ENCODE measurements at regions not wholly inside any gene's neighbourhood (a gene's known extent, or its start where the extent isn't known, plus 50 kb on each side); places are given as distances from the start of the nearest gene placed in this dataset.

DNA sequence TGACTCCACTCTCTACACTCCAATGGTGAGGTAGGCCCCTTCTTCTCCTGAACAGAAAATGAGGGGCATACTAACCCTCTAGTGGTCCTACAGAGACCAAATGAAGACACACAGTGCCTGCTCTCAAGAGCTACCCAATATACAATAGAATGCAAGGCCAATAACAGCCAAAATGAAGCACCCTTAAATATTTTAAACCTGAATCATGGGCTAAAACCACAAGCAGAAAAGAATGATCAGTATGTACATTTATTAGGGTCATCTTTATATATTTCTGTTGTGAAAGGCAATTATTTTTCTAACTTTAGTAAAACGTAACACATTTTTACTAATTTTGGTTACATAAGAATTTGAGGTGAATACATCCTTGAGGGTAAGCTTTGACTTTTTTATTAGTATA, 49.9 kb upstream of the COL1A2 start:
- ChIA-PET CTCF (ENCODE audit: partially characterized antibody) (interaction anchor here (0.6 kb wide), 1 partner anchor 899 kb away, joined by 3 read pairs; no protein-coding TSS in a partner anchor), POLR2A (ENCODE audit: partially characterized antibody) (no interaction called here)
- no peak overlapping the region for H2BK120ac ChIP-seq (replicated peaks; ENCODE audit: low read depth, low read length)
- H3K36me3 ChIP-seq (ENCODE audit: control insufficient read depth in 2 of 4, insufficient read depth in 4 of 4, low read length in 3 of 4) = no peaks in the 10 kb centered on the region
- no peak overlapping the region for H3K4me3 ChIP-seq (ENCODE audit: extremely low read depth in 1 of 4, insufficient read depth in 2 of 4, low read depth in 3 of 4, low read length in 4 of 4)
- no peak overlapping the region for H2AFZ ChIP-seq (ENCODE audit: low read length)
- H4K8ac ChIP-seq (ENCODE audit: extremely low read depth, insufficient read depth, low read length) = no peak overlapping the region
- H2BK12ac ChIP-seq (ENCODE audit: low read depth, low read length) = no peak overlapping the region
- H3K4me2 ChIP-seq (ENCODE audit: insufficient read depth in 1 of 2, low read depth in 2 of 2, low read length in 2 of 2) = no peak overlapping the region
- H3K27ac ChIP-seq (ENCODE audit: low read depth, low read length) = no peak overlapping the region
- no peak overlapping the region for H3K14ac ChIP-seq (ENCODE audit: insufficient read length)
- H4K91ac ChIP-seq (replicated peaks; ENCODE audit: insufficient read length, low read length) = no peak overlapping the region
- no peaks in the 10 kb centered on the region for H3K79me2 ChIP-seq (ENCODE audit: control insufficient read depth in 1 of 2, insufficient read depth in 2 of 2, low read length in 2 of 2)
- no peak overlapping the region for H2AK5ac ChIP-seq (ENCODE audit: low read depth, low read length)
- no peak overlapping the region for H3K18ac ChIP-seq (ENCODE audit: extremely low read depth, low read length)
- H3K79me1 ChIP-seq (ENCODE audit: low read depth, low read length) = no peaks in the 10 kb centered on the region
- H4K5ac ChIP-seq (ENCODE audit: insufficient read length, low read depth, low read length) = no peak overlapping the region
- no peaks in the 10 kb centered on the region; the same call in 1 of the 2 replicates for H3K23me2 ChIP-seq (ENCODE audit: low read depth, low read length)
- H2BK5ac ChIP-seq (ENCODE audit: low read depth, low read length) = no peak overlapping the region
- H3K56ac ChIP-seq (replicated peaks; ENCODE audit: insufficient read length, low read depth, low read length) = no peak overlapping the region
- no peaks in the 10 kb centered on the region for H3K9me3 ChIP-seq (ENCODE audit: insufficient read depth in 2 of 2, low read depth in 1 of 2, low read length in 1 of 2)
- no peaks in the 10 kb centered on the region for H3K27me3 ChIP-seq (replicated peaks in 1 of 4; ENCODE audit: control insufficient read depth in 3 of 4, extremely low read depth in 1 of 4, insufficient read depth in 3 of 4, low read length in 3 of 4)
- H3K9ac ChIP-seq (replicated peaks in 1 of 4; ENCODE audit: extremely low read depth in 1 of 4, low read depth in 3 of 4, low read length in 3 of 4) = no peak overlapping the region
- no peak overlapping the region for H2BK15ac ChIP-seq (ENCODE audit: low read length)
- no peak overlapping the region for H3K23ac ChIP-seq (ENCODE audit: insufficient read length)
- no peak for FAIRE-seq
- peaks cover 0 to 3% (median 0%) of the 10 kb centered on the region in 4 experiments; a peak in 3 of 7 replicates for H3K4me1 ChIP-seq (replicated peaks in 1 of 4; ENCODE audit: control insufficient read depth in 3 of 4, insufficient read depth in 4 of 4, low read length in 3 of 4)
- no peak overlapping the region for H3K4ac ChIP-seq (replicated peaks; ENCODE audit: insufficient read length, low read depth, low read length)
- TF ChIP-seq CREB1 (IDR thresholded peaks at IDR 0.05) = no peak
- no peak for TF ChIP-seq KDM1A (IDR thresholded peaks at IDR 0.05; ENCODE audit: borderline replicate concordance, low read length)
- TF ChIP-seq SIX5 (IDR thresholded peaks at IDR 0.05; ENCODE audit: low read depth, low read length) = no peak
- TF ChIP-seq CTBP2 (IDR thresholded peaks at IDR 0.05; ENCODE audit: borderline replicate concordance, insufficient read depth, insufficient read length, low read length) = no peak
- TF ChIP-seq RAD21 (IDR thresholded peaks at IDR 0.05 in 1 of 2, conservative IDR thresholded peaks at IDR 0.05 in 1 of 2; ENCODE audit: low read depth in 2 of 2, low read length in 2 of 2) = no peak
- no peak for TF ChIP-seq SUZ12 (IDR thresholded peaks at IDR 0.05; ENCODE audit: low read length)
- TF ChIP-seq RFX5 (IDR thresholded peaks at IDR 0.05; ENCODE audit: borderline replicate concordance, low read depth, low read length) = no peak
- TF ChIP-seq BCL11A (IDR thresholded peaks at IDR 0.05; ENCODE audit: low read depth in 2 of 2, low read length in 2 of 2) = no peak
- TF ChIP-seq CHD2 (IDR thresholded peaks at IDR 0.05; ENCODE audit: low read length) = no peak
- no peak for TF ChIP-seq TAF7 (optimal IDR thresholded peaks at IDR 0.05; ENCODE audit: borderline replicate concordance, low read depth, low read length)
- TF ChIP-seq RNF2 (IDR thresholded peaks at IDR 0.05; ENCODE audit: borderline replicate concordance, low read depth, low read length, missing control alignments, poor library complexity, severe bottlenecking) = no peak
- TF ChIP-seq NRF1 (IDR thresholded peaks at IDR 0.05; ENCODE audit: low read depth, low read length) = no peak
- TF ChIP-seq POU5F1 (IDR thresholded peaks at IDR 0.05; ENCODE audit: low read depth, low read length) = no peak
- no peak for TF ChIP-seq YY1 (IDR thresholded peaks at IDR 0.05; ENCODE audit: low read depth, low read length)
- H2BK20ac ChIP-seq (ENCODE audit: low read length) = no peak overlapping the region
- H4K20me1 ChIP-seq (replicated peaks in 1 of 2; ENCODE audit: control insufficient read depth in 1 of 2, insufficient read depth in 2 of 2, low read length in 2 of 2) = no peaks in the 10 kb centered on the region
- DNase-seq (ENCODE audit: low read depth in 1 of 2, low spot score in 2 of 2) = no peak
- 95% methylated on average over 1 of the region's 1 CpG; no CpG with 5 or more reads in 1 of the 2 experiments for WGBS, 2 experiments (ENCODE audit: extremely low coverage in 1 of 2, insufficient coverage in 1 of 2, insufficient read length in 1 of 2, insufficient replicate concordance in 2 of 2, low coverage in 1 of 2, low lambda C conversion rate in 2 of 2, missing lambda C conversion rate in 1 of 2)

Measured in H1 (cell line).